ENCODE measurements at regions not wholly inside any gene's neighbourhood (a gene's known extent, or its start where the extent isn't known, plus 50 kb on each side); places are given as distances from the start of the nearest gene placed in this dataset.

- no peak for DNase-seq
- Histone ChIP-seq H3K27ac (no peak overlapping the region), H3K4me2 (no peak overlapping the region), H2AFZ (no peak overlapping the region), H3K9me2 (ENCODE audit: insufficient read depth) (no peaks in the 10 kb centered on the region), H3K36me3 (ENCODE audit: low read depth) (no peaks in the 10 kb centered on the region), H3K27me3 (ENCODE audit: insufficient read depth, low read depth) (no peaks in the 10 kb centered on the region), H3K4me1 (replicated peaks; ENCODE audit: insufficient read depth) (no peaks in the 10 kb centered on the region), H3K9me3 (ENCODE audit: insufficient read depth, low read depth) (no peaks in the 10 kb centered on the region; the same call in 1 of the 2 replicates), H3K4me3 (no peak overlapping the region), H3K79me2 (ENCODE audit: low read depth) (no peaks in the 10 kb centered on the region), H4K20me1 (ENCODE audit: insufficient read depth) (no peaks in the 10 kb centered on the region), H3F3A (ENCODE audit: insufficient read depth, low read depth) (no peaks in the 10 kb centered on the region)
- intact Hi-C loops (cut with micrococcal nuclease; ENCODE audit: unreplicated experiment): no loop called here
- ChIA-PET CTCF (no interaction called here), POLR2A (ENCODE audit: unreplicated experiment) (no interaction called here)
- TF ChIP-seq CTCF (conservative IDR thresholded peaks at IDR 0.05): no peak
- no peak for TF ChIP-seq EZH2 (IDR thresholded peaks at IDR 0.05; ENCODE audit: low read depth)
- no TSS peak for BruUV-seq (replicated peaks)
These were observed 641.0 kb downstream of the PLPP3 start for GRCh38 chr1:55938376-55938850.

- Histone ChIP-seq H3K4me3 (no peak overlapping the region), H3K9me3 (ENCODE audit: insufficient read depth, low read depth) (no peaks in the 10 kb centered on the region; the same call in 1 of the 2 replicates), H3F3A (ENCODE audit: insufficient read depth, low read depth) (no peaks in the 10 kb centered on the region), H3K4me2 (no peak overlapping the region), H2AFZ (no peak overlapping the region), H4K20me1 (ENCODE audit: insufficient read depth) (no peaks in the 10 kb centered on the region), H3K36me3 (ENCODE audit: low read depth) (no peaks in the 10 kb centered on the region), H3K27ac (no peak overlapping the region), H3K9me2 (ENCODE audit: insufficient read depth) (no peaks in the 10 kb centered on the region), H3K27me3 (ENCODE audit: insufficient read depth, low read depth) (no peaks in the 10 kb centered on the region), H3K4me1 (replicated peaks; ENCODE audit: insufficient read depth) (no peaks in the 10 kb centered on the region), H3K79me2 (ENCODE audit: low read depth) (no peaks in the 10 kb centered on the region)
- BruUV-seq (replicated peaks): no TSS peak
- intact Hi-C loops (cut with micrococcal nuclease; ENCODE audit: unreplicated experiment): no loop called here
- CTCF ChIA-PET: no interaction called here
- DNase-seq: no peak
- TF ChIP-seq CTCF (conservative IDR thresholded peaks at IDR 0.05) (no peak), EZH2 (IDR thresholded peaks at IDR 0.05; ENCODE audit: low read depth) (no peak)
- POLR2A ChIA-PET (ENCODE audit: unreplicated experiment): no interaction called here
These were observed 641.5 kb downstream of the PLPP3 start for GRCh38 chr1:55937840-55938375.

GRCh38 chr1:55935236-55935635 is 644.1 kb downstream of the PLPP3 start:
- BruUV-seq (replicated peaks): no TSS peak
- CTCF ChIA-PET: no interaction called here
- no peak for DNase-seq

More at GRCh38 chr1:55935236-55935635, 644.1 kb downstream of the PLPP3 start:
- H3K4me2 ChIP-seq: no peak overlapping the region
- no peaks in the 10 kb centered on the region for H3K79me2 ChIP-seq (ENCODE audit: low read depth)
- no peaks in the 10 kb centered on the region for H3F3A ChIP-seq (ENCODE audit: insufficient read depth, low read depth)
- intact Hi-C loops (cut with micrococcal nuclease; ENCODE audit: unreplicated experiment): no loop called here
- no peaks in the 10 kb centered on the region for H4K20me1 ChIP-seq (ENCODE audit: insufficient read depth)
- no peaks in the 10 kb centered on the region for H3K27me3 ChIP-seq (ENCODE audit: insufficient read depth, low read depth)
- no peaks in the 10 kb centered on the region for H3K9me2 ChIP-seq (ENCODE audit: insufficient read depth)
- H3K36me3 ChIP-seq (ENCODE audit: low read depth): no peaks in the 10 kb centered on the region
- POLR2A ChIA-PET (ENCODE audit: unreplicated experiment): no interaction called here
- H3K9me3 ChIP-seq (ENCODE audit: insufficient read depth, low read depth): no peaks in the 10 kb centered on the region; the same call in 1 of the 2 replicates
- no peak overlapping the region for H3K27ac ChIP-seq
- TF ChIP-seq CTCF (conservative IDR thresholded peaks at IDR 0.05): no peak
- no peak for TF ChIP-seq EZH2 (IDR thresholded peaks at IDR 0.05; ENCODE audit: low read depth)
- no peak overlapping the region for H3K4me3 ChIP-seq
- H3K4me1 ChIP-seq (replicated peaks; ENCODE audit: insufficient read depth): no peaks in the 10 kb centered on the region
- no peak overlapping the region for H2AFZ ChIP-seq
